PFSK-1 (cell line): ENCODE measurements at regions not wholly inside any gene's neighbourhood (a gene's known extent, or its start where the extent isn't known, plus 50 kb on each side); places are given as distances from the start of the nearest gene placed in this dataset.

Source experiments
- POLR2AphosphoS5 ChIP-seq: IDR thresholded peaks from 2 replicates; pipeline ENCODE4 v1.6.1; 2012; ENCODE audit warnings: low read depth, mild to moderate bottlenecking, control low read depth, low read length, moderate library complexity
- REST ChIP-seq, 2 experiments: IDR thresholded peaks; 2 replicates each; pipeline versions ENCODE4 v1.6.1 to v1.8.0; 2011 to 2012; ENCODE audit warnings: low read depth in 2 of 2, low read length in 2 of 2, control low read depth in 1 of 2, inconsistent platforms in 1 of 2, mild to moderate bottlenecking in 1 of 2, moderate library complexity in 1 of 2; ENCODE audit not compliant: insufficient read depth in 1 of 2
- SIN3A ChIP-seq: IDR thresholded peaks from 2 replicates; pipeline ENCODE4 v1.6.1; 2012; ENCODE audit warnings: mild to moderate bottlenecking, low read length, moderate library complexity, borderline replicate concordance; ENCODE audit not compliant: insufficient read depth
- TAF1 ChIP-seq: IDR thresholded peaks from 2 replicates; pipeline ENCODE4 v1.6.1; 2012; ENCODE audit warnings: low read length, control low read depth, borderline replicate concordance; ENCODE audit not compliant: insufficient read depth

DNA sequence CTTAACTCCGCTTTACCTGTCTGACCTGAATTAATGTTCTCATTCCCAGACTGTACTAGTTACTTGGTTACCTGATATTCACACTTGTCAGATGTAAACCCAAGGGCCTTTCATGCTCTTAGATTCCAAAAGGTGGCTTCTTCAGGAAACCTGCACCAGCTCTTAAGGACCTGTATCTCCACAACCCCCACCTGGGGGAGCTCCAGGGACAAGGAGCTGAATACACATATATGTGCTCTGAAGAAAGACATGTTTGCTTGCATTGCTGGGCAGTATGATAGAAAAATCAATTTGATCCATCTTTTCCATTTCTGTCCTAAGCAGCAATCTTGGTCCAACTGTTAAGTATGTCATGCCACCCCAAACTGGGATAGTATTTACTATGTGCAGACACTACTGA lies 64.8 kb upstream of the POU3F2 start:
- no peak for TF ChIP-seq POLR2AphosphoS5
- no peak for TF ChIP-seq SIN3A
- TF ChIP-seq REST (IDR thresholded peaks at IDR 0.05; ENCODE audit: insufficient read depth in 1 of 2, low read depth in 2 of 2, low read length in 2 of 2) = no peak
- no peak for TF ChIP-seq TAF1
